ENCODE measurements at regions not wholly inside any gene's neighbourhood (a gene's known extent, or its start where the extent isn't known, plus 50 kb on each side); places are given as distances from the start of the nearest gene placed in this dataset.

GRCh38 chr5:141777711-141778110 lies 95.7 kb upstream of the ARAP3 start:
- RAD21 ChIA-PET (ENCODE audit: low non-redundant PET in 1 of 2, low total read pairs in 2 of 2, uncharacterized antibody in 2 of 2, unreplicated experiment in 2 of 2), result no interaction called here
- ATAC-seq, result no peak
- POLR2A ChIA-PET, result no interaction called here
- intact Hi-C loops (cut with micrococcal nuclease), result no loop called here
- no peak overlapping the region for H3K27ac ChIP-seq (ENCODE audit: low read depth, low read length)
- H2AFZ ChIP-seq (ENCODE audit: low read depth, low read length, poor library complexity, severe bottlenecking), result no peak overlapping the region
- no peaks in the 10 kb centered on the region for H3K9me3 ChIP-seq (ENCODE audit: control insufficient read depth in 1 of 2, insufficient read depth in 1 of 2, low read depth in 1 of 2, low read length in 2 of 2)
- no peak for DNase-seq (ENCODE audit: low read depth, low spot score)
- H3K9me2 ChIP-seq (ENCODE audit: insufficient read depth), result no peaks in the 10 kb centered on the region
- H3K9ac ChIP-seq (ENCODE audit: low read length), result no peak overlapping the region
- CTCF ChIA-PET, result no interaction called here
- no peaks in the 10 kb centered on the region for H3K27me3 ChIP-seq (ENCODE audit: insufficient read depth, low read length)
- H3K79me2 ChIP-seq (ENCODE audit: insufficient read depth, low read length), result no peaks in the 10 kb centered on the region
- BruUV-seq (replicated peaks), result no TSS peak
- no peak for TF ChIP-seq EZH2phosphoT487 (IDR thresholded peaks at IDR 0.05; ENCODE audit: borderline replicate concordance)
- TF ChIP-seq, protein P1, sequence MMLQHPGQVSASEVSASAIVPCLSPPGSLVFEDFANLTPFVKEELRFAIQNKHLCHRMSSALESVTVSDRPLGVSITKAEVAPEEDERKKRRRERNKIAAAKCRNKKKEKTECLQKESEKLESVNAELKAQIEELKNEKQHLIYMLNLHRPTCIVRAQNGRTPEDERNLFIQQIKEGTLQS (IDR thresholded peaks at IDR 0.05), result no peak
- no peak for TF ChIP-seq CBX3 (IDR thresholded peaks at IDR 0.05; ENCODE audit: low read depth)
- no peak for TF ChIP-seq ELF1 (IDR thresholded peaks at IDR 0.05; ENCODE audit: borderline replicate concordance, low read depth)
- TF ChIP-seq, protein P2, sequence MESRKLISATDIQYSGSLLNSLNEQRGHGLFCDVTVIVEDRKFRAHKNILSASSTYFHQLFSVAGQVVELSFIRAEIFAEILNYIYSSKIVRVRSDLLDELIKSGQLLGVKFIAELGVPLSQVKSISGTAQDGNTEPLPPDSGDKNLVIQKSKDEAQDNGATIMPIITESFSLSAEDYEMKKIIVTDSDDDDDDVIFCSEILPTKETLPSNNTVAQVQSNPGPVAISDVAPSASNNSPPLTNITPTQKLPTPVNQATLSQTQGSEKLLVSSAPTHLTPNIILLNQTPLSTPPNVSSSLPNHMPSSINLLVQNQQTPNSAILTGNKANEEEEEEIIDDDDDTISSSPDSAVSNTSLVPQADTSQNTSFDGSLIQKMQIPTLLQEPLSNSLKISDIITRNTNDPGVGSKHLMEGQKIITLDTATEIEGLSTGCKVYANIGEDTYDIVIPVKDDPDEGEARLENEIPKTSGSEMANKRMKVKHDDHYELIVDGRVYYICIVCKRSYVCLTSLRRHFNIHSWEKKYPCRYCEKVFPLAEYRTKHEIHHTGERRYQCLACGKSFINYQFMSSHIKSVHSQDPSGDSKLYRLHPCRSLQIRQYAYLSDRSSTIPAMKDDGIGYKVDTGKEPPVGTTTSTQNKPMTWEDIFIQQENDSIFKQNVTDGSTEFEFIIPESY (IDR thresholded peaks at IDR 0.05; ENCODE audit: extremely low read depth, insufficient replicate concordance, low read length), result no peak
- TF ChIP-seq POLR2AphosphoS5 (IDR thresholded peaks at IDR 0.05; ENCODE audit: low read depth, low read length), result no peak
- TF ChIP-seq JUND (IDR thresholded peaks at IDR 0.05), result no peak
- TF ChIP-seq MAX (IDR thresholded peaks at IDR 0.05), result no peak
- no peak for TF ChIP-seq RAD21 (IDR thresholded peaks at IDR 0.05; ENCODE audit: low read depth)
- TF ChIP-seq, protein P3, sequence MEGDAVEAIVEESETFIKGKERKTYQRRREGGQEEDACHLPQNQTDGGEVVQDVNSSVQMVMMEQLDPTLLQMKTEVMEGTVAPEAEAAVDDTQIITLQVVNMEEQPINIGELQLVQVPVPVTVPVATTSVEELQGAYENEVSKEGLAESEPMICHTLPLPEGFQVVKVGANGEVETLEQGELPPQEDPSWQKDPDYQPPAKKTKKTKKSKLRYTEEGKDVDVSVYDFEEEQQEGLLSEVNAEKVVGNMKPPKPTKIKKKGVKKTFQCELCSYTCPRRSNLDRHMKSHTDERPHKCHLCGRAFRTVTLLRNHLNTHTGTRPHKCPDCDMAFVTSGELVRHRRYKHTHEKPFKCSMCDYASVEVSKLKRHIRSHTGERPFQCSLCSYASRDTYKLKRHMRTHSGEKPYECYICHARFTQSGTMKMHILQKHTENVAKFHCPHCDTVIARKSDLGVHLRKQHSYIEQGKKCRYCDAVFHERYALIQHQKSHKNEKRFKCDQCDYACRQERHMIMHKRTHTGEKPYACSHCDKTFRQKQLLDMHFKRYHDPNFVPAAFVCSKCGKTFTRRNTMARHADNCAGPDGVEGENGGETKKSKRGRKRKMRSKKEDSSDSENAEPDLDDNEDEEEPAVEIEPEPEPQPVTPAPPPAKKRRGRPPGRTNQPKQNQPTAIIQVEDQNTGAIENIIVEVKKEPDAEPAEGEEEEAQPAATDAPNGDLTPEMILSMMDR (IDR thresholded peaks at IDR 0.05 in 2 of 3, conservative IDR thresholded peaks at IDR 0.05 in 1 of 3; ENCODE audit: borderline replicate concordance in 1 of 3, insufficient read depth in 1 of 3, low read depth in 2 of 3, low read length in 2 of 3), result no peak
- TF ChIP-seq SIN3A (IDR thresholded peaks at IDR 0.05; ENCODE audit: low read depth), result no peak
- no peak for TF ChIP-seq ZNF274 (IDR thresholded peaks at IDR 0.05; ENCODE audit: low read depth, low read length)
- no peak for TF ChIP-seq TCF7L2 (IDR thresholded peaks at IDR 0.05; ENCODE audit: borderline replicate concordance, extremely low read depth, insufficient read depth, insufficient read length)
- no peak overlapping the region for H3K4me2 ChIP-seq (ENCODE audit: low read length)
- no peak overlapping the region for H3K4me3 ChIP-seq (replicated peaks in 1 of 2; ENCODE audit: low read depth in 1 of 2, low read length in 2 of 2)
- no peaks in the 10 kb centered on the region for H4K20me1 ChIP-seq (ENCODE audit: insufficient read depth)
- no peaks in the 10 kb centered on the region for H3K36me3 ChIP-seq (ENCODE audit: control insufficient read depth in 1 of 2, insufficient read depth in 2 of 2, low read length in 2 of 2)
- peaks cover 0 to 4% of the 10 kb centered on the region in 2 experiments; a peak in 1 of 4 replicates for H3K4me1 ChIP-seq (ENCODE audit: control insufficient read depth in 1 of 2, insufficient read depth in 2 of 2, low read length in 2 of 2)

Measured in HCT116 (cell line).